Memory B cell (primary cell): ENCODE measurements at regions not wholly inside any gene's neighbourhood (a gene's known extent, or its start where the extent isn't known, plus 50 kb on each side); places are given as distances from the start of the nearest gene placed in this dataset.

ENCODE experiments used
- ATAC-seq: fragments of 150-1000 bp; cut with Tn5 transposase; 2 replicates; pipeline ENCODE4 v1.10.0; 2021; ENCODE audit warnings: low read depth, mild to moderate bottlenecking, moderate library complexity
- DNase-seq, 2 donors: peaks; one replicate each; pipeline ENCODE4 v3.0.0; 2022; ENCODE audit warnings: low spot score in 2 of 2
- H3K27ac Mint-ChIP-seq: one replicate; pipeline ENCODE4 v1.8.0; 2022; ENCODE audit warnings: mild to moderate bottlenecking, moderate library complexity, mixed read lengths
- H3K27me3 Mint-ChIP-seq: one replicate; pipeline ENCODE4 v1.8.0; 2022; ENCODE audit warnings: mixed read lengths
- H3K36me3 Mint-ChIP-seq: one replicate; pipeline ENCODE4 v1.8.0; 2022; ENCODE audit warnings: mild to moderate bottlenecking, mixed read lengths
- H3K4me1 Mint-ChIP-seq: one replicate; pipeline ENCODE4 v1.8.0; 2022; ENCODE audit warnings: mixed read lengths
- H3K4me3 Mint-ChIP-seq: one replicate; pipeline ENCODE4 v1.8.0; 2022; ENCODE audit warnings: mild to moderate bottlenecking, moderate library complexity, mixed read lengths
- H3K9me3 Mint-ChIP-seq: one replicate; pipeline ENCODE4 v1.8.0; 2022; ENCODE audit warnings: mixed read lengths

DNA sequence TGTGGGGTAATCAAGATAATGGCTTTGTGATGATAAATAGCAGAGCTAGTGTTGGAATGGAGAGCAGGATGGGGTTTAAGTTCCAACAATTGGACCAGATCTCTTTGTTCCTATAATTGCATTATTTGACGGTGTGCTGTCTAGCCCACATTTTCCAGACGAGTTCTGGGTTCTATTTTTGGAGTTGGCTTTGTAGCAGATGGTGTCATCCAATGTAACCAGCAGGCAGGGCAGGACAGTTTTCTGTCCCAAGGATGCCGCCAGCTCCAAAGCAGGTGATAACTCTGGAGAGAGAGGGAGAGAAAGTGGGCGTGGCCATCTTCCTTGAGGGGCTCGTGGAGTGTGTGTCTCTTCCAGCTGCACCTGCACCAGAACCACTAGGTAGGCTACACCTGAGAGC is 251.3 kb downstream of the KIF4B start:
- DNase-seq (no peak), ATAC-seq (no peak)
- H3K4me3 Mint-ChIP-seq = no peak overlapping the region
- H3K27ac Mint-ChIP-seq = no peak overlapping the region
- H3K4me1 Mint-ChIP-seq = no peaks in the 10 kb centered on the region
- no peaks in the 10 kb centered on the region for H3K27me3 Mint-ChIP-seq
- H3K36me3 Mint-ChIP-seq = no peaks in the 10 kb centered on the region
- no peaks in the 10 kb centered on the region for H3K9me3 Mint-ChIP-seq

GRCh38 chr5:155268770-155269425 is 255.3 kb downstream of the KIF4B start:
- Mint-ChIP-seq H3K4me1 (no peaks in the 10 kb centered on the region), H3K27me3 (peaks cover 2% of the 10 kb centered on the region)
- ATAC-seq = no peak

DNA sequence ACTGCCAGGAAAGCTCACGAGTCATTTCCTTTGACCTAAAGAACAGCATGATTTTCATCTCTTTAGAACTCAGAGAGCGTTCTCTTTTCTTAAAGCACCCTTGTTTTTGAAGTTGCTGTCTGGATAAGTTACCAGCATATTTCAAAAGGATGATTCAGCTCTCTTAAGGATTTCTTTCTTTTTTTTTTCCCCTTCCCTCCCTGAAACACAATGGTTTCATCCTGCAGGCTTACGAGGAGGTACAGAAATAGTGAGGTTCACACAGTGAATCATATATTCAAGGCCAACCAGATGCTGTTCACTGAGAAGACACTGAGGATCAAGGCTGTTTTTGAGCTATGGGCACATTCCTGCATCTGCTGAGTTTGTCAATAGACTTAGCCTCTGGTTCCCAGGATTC is 257.2 kb downstream of the KIF4B start:
- H3K27ac Mint-ChIP-seq = no peak overlapping the region
- no peak overlapping the region for H3K4me3 Mint-ChIP-seq

More at GRCh38 chr5:155268770-155269425, 255.3 kb downstream of the KIF4B start:
- no peak overlapping the region for H3K4me3 Mint-ChIP-seq
- no peak for DNase-seq
- H3K36me3 Mint-ChIP-seq = no peaks in the 10 kb centered on the region
- no peaks in the 10 kb centered on the region for H3K9me3 Mint-ChIP-seq
- H3K27ac Mint-ChIP-seq = no peak overlapping the region

GRCh38 chr5:155274484-155274883 is 260.9 kb downstream of the KIF4B start:
- Mint-ChIP-seq H3K4me3 (no peak overlapping the region), H3K36me3 (no peaks in the 10 kb centered on the region), H3K27me3 (peaks cover 6% of the 10 kb centered on the region), H3K4me1 (no peaks in the 10 kb centered on the region), H3K9me3 (peaks cover 1% of the 10 kb centered on the region), H3K27ac (no peak overlapping the region)
- DNase-seq (no peak), ATAC-seq (no peak)

More for the DNA sequence above, 257.2 kb downstream of the KIF4B start:
- no peaks in the 10 kb centered on the region for H3K4me1 Mint-ChIP-seq
- H3K9me3 Mint-ChIP-seq = no peaks in the 10 kb centered on the region
- ATAC-seq (no peak), DNase-seq (no peak)
- H3K27me3 Mint-ChIP-seq = peaks cover 4% of the 10 kb centered on the region
- no peaks in the 10 kb centered on the region for H3K36me3 Mint-ChIP-seq

DNA sequence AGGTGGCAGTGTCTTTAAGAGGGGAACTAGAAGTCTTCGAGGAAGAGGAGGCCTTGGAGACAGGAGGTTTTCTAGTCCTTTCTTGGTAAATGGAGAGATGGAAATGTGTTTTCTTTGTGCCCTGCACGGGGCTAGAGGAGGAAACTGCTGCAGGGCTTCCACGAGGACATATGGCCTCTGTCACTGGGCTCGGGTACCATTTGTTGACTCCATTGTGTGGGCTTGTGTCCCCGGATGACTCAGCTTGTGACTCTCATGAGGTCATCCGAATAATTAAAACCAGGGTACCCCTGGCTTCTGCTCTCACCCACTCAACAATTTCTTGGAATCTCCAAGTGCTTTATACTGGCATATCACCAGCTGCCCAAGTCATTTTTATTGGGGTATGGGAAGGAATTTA is 261.7 kb downstream of the KIF4B start:
- DNase-seq = no peak
- Mint-ChIP-seq H3K4me3 (no peak overlapping the region), H3K4me1 (no peaks in the 10 kb centered on the region), H3K27ac (no peak overlapping the region), H3K27me3 (peaks cover 6% of the 10 kb centered on the region), H3K36me3 (no peaks in the 10 kb centered on the region), H3K9me3 (peaks cover 1% of the 10 kb centered on the region)
- no peak for ATAC-seq

- Mint-ChIP-seq H3K4me1 (no peaks in the 10 kb centered on the region), H3K27ac (no peak overlapping the region), H3K4me3 (no peak overlapping the region), H3K27me3 (peaks cover 6% of the 10 kb centered on the region), H3K36me3 (no peaks in the 10 kb centered on the region), H3K9me3 (peaks cover 1% of the 10 kb centered on the region)
- ATAC-seq (no peak), DNase-seq (no peak)
Measured at GRCh38 chr5:155276231-155276630, 262.7 kb downstream of the KIF4B start.

DNA sequence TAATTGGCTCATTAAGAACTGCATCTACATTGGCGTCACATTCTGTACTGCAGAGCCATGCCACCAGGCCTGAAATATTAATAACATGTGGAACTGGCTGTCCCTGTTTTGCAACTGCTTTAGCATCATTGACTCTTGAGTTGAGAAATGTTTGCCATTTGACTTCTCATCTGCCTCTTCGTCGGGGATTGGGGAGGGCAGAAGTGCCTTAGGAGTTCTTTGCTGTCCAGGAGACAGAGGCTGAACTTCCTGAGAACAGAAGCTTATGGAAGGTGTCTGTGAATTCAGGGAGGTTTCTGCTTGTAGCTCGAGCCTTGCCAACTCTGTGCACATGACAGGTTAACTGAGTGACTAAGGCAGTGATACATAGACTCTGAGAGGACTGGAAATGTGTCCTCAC is 265.0 kb downstream of the KIF4B start:
- DNase-seq = no peak
- no peak overlapping the region for H3K4me3 Mint-ChIP-seq
- peaks cover 4% of the 10 kb centered on the region for H3K27me3 Mint-ChIP-seq
- peaks cover 1% of the 10 kb centered on the region for H3K9me3 Mint-ChIP-seq
- no peak for ATAC-seq
- H3K36me3 Mint-ChIP-seq = no peaks in the 10 kb centered on the region
- no peaks in the 10 kb centered on the region for H3K4me1 Mint-ChIP-seq
- no peak overlapping the region for H3K27ac Mint-ChIP-seq

DNA sequence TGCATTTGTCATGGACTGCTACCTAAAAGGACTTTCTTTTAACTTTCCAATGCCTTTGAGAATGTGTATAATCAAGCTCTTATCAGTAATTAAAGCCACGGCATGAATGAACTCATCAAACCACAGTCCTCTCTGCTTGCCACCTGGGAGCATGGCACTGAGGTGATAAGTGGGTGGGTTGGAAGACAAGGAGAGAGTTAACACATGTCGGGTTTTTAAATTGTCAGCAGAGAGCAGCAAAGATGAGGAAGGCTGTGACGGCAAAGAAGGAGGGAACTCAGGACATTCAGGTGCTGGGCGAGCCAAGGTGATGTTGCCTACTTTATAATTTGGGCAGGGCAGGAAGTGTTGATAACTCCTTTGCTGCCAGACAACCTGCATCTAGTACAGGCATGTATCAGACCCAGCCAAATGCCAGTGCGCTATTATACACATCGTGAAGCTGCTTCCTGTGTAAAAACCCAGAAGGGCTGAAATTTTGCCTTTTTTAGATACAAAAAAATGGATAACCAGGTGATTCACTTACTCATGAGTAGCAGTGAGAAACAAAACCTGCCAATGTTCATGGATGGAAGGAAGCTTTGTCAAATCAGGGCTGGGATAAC is 269.1 kb downstream of the KIF4B start:
- no peak overlapping the region for H3K27ac Mint-ChIP-seq
- no peak for DNase-seq
- H3K36me3 Mint-ChIP-seq = no peaks in the 10 kb centered on the region
- no peak for ATAC-seq
- H3K4me3 Mint-ChIP-seq = no peak overlapping the region
- H3K9me3 Mint-ChIP-seq = peaks cover 1% of the 10 kb centered on the region
- H3K27me3 Mint-ChIP-seq = peaks cover 6% of the 10 kb centered on the region
- H3K4me1 Mint-ChIP-seq = no peaks in the 10 kb centered on the region

GRCh38 chr5:155285706-155286105 is 272.2 kb downstream of the KIF4B start:
- no peaks in the 10 kb centered on the region for H3K4me1 Mint-ChIP-seq
- no peak overlapping the region for H3K27ac Mint-ChIP-seq
- H3K27me3 Mint-ChIP-seq = peaks cover 6% of the 10 kb centered on the region
- H3K9me3 Mint-ChIP-seq = peaks cover 1% of the 10 kb centered on the region
- DNase-seq (no peak), ATAC-seq (no peak)
- no peaks in the 10 kb centered on the region for H3K36me3 Mint-ChIP-seq
- no peak overlapping the region for H3K4me3 Mint-ChIP-seq

GRCh38 chr5:155290937-155291336 is 277.4 kb downstream of the KIF4B start:
- Mint-ChIP-seq H3K27ac (no peak overlapping the region), H3K4me1 (no peaks in the 10 kb centered on the region), H3K9me3 (peaks cover 1% of the 10 kb centered on the region), H3K4me3 (no peak overlapping the region), H3K27me3 (peaks cover 6% of the 10 kb centered on the region), H3K36me3 (no peaks in the 10 kb centered on the region)
- DNase-seq (no peak), ATAC-seq (no peak)

DNA sequence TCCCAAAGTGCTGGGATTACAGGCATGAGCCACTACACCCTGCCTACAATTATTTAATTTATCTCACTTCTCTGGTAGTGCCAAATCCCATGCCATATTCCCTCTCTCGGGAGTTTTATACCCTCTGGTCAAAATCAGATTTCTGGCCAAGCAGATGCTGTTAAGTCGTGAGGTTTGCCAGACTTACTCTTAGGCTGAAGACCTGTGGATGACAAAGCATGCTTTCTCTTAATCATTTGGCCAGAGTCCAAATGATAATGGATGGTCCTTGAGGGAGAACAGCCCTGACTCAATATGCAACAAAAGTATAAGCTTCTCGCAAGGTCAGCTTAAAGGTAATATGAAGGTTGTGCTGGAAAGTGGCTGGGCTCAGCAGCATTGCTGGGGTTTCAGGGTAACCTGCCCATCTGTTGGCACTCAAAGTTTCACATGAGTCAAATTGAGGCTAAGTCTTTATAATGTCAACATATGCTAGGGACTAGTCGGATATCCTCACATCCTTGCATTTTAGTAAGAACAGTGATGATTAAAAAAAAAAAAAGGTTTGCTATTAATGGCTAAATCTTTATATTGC is 280.1 kb downstream of the KIF4B start:
- Mint-ChIP-seq H3K36me3 (no peaks in the 10 kb centered on the region), H3K9me3 (peaks cover 2% of the 10 kb centered on the region), H3K27me3 (peaks cover 2% of the 10 kb centered on the region), H3K4me3 (no peak overlapping the region), H3K27ac (no peak overlapping the region), H3K4me1 (no peaks in the 10 kb centered on the region)
- DNase-seq (no peak), ATAC-seq (no peak)

DNA sequence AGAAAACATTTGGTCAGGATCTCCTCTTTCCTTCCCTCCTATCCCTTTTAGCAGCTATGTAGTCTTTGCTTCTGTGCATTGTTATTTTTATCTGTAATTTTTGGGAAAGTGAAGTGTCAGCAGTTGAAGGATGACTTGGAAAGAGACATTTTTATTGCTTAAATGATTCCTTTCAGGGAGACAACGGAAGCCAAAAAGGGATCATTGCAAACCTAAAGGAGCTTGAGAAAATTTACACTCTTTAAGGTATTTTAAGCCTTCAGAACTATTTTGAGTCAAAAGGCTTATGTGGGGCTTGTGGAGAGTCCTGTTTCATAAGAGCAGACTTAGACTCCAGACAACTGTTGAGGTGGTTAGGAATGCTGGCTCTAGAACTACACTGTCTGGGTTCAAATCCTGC is 281.6 kb downstream of the KIF4B start:
- Mint-ChIP-seq H3K27ac (no peak overlapping the region), H3K9me3 (peaks cover 2% of the 10 kb centered on the region), H3K36me3 (no peaks in the 10 kb centered on the region), H3K4me3 (no peak overlapping the region), H3K27me3 (peaks cover 2% of the 10 kb centered on the region), H3K4me1 (no peaks in the 10 kb centered on the region)
- DNase-seq (no peak), ATAC-seq (no peak)

DNA sequence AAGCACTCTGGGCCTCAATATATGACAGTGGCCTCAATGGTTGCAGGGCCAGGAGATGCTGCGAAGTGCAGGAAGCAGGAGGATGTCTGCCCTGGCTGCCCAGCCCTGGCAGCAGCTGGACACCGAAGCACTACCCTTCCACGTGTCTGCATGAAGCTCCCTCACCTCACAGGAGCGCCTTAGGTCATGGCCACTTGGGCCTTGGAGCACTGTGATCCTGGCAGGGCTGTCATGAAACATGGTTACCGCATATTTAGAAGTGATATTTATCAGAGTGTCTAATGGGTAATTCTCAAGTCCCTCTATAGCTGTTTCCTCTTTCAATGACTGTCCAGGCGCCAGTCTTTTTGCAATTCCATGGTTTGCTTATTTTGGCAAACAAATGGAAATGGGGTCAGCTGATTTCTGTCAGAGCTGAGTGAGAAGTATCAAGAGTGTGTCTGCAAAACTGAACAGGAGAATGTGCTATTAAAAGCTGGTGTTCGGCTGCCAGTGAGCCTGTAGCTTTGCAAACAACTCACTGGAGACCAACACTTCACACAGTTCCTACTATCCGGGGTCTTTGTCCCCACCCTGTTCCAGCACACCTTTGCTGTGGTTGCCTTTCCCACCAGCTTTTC is 285.9 kb downstream of the KIF4B start:
- no peak for ATAC-seq
- no peaks in the 10 kb centered on the region for H3K36me3 Mint-ChIP-seq
- no peak for DNase-seq
- no peaks in the 10 kb centered on the region for H3K27me3 Mint-ChIP-seq
- H3K4me1 Mint-ChIP-seq = no peaks in the 10 kb centered on the region
- peaks cover 2% of the 10 kb centered on the region for H3K9me3 Mint-ChIP-seq
- H3K27ac Mint-ChIP-seq = no peak overlapping the region
- no peak overlapping the region for H3K4me3 Mint-ChIP-seq

DNA sequence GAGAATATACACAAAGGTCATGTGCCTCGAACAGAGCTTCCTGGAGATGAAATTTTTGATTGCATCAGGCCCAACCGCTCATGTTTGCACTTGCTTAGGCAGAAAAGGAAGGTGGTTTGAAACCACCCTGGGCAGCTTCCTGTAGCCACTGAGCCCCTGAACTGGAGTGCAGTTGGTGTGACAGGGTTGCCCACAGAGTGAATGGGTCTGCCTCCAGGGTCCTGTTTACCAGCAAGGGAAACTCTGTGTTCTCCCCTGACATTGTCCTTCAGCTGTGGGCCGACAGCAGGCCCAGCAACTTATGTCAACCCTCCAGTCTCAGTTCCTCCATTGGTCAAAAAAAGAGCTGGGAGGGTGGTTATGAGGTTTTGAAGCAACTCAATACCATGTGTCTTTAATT is 289.6 kb downstream of the KIF4B start:
- DNase-seq (no peak), ATAC-seq (no peak)
- Mint-ChIP-seq H3K27ac (no peak overlapping the region), H3K9me3 (peaks cover under 1% of the 10 kb centered on the region), H3K36me3 (no peaks in the 10 kb centered on the region), H3K4me3 (no peak overlapping the region), H3K27me3 (no peaks in the 10 kb centered on the region), H3K4me1 (no peaks in the 10 kb centered on the region)
